ENCODE measurements at regions not wholly inside any gene's neighbourhood (a gene's known extent, or its start where the extent isn't known, plus 50 kb on each side); places are given as distances from the start of the nearest gene placed in this dataset.

DNA sequence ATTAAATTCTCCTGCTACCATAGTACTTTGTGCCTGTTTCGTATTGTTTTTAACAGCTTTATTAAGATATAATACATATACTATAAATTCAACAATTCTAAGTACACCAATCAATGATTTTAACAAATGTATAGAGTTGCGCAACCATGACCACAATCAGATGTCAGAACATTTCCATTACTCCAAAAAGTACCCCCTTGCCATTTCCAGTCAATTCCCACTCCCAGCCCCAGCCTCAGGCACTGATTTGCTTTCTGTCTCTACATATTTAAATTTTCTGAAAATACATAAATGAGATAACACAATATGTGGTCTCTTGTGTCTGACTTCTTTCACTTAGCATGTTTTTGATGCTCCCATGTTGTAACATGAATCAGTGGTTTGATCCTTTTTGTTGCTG lies 193.9 kb downstream of the FIGN start:
- no peak for DNase-seq (ENCODE audit: extremely low read depth, low read depth)

- DNase-seq (ENCODE audit: extremely low read depth, low read depth), result no peak
These were observed 194.3 kb downstream of the FIGN start for GRCh38 chr2:163541495-163541894.

- DNase-seq (ENCODE audit: extremely low read depth, low read depth), result no peak
These were observed 207.1 kb downstream of the FIGN start for GRCh38 chr2:163528640-163529217.

DNA sequence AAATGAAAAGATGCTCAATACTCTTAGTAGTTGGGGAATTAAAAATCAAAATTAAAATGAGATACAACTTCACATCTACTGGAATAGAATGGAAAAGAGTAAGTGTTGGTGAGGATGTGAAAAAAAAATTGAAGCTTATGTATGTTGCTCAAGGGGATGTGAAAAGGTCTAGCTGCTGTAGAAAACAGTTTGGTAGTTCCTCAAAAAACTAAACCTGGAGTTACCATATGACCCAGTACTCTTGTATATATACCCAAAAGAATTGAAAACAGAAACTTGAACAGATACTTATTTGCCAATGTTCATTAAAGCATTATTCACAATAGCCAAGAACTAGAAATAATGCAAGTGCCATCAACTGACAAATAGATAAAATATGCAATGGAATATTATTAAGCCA lies 208.4 kb downstream of the FIGN start:
- no peak for DNase-seq (ENCODE audit: extremely low read depth, low read depth)

GRCh38 chr2:163518762-163519161 lies 217.0 kb downstream of the FIGN start:
- DNase-seq (ENCODE audit: extremely low read depth, low read depth), result no peak

DNA sequence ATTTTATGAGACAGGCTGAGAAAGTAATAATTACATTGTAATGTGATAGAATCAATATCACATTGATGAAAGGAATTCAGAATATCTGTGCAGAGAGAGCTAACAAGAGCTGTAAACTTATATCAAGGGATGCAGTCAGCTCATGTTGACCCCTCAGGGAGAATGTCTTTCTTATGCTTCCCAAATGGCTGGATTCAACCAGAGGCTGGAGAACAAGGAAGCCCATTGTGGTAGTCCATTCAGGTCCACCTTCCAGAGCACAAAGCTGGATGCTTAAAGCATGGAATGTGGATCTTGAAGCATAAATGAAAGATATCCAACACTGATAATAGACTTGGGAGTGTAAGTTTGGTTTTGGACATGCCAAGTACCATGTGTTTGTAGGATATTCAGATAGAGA lies 220.0 kb downstream of the FIGN start:
- DNase-seq (ENCODE audit: extremely low read depth, low read depth), result no peak

- DNase-seq (ENCODE audit: extremely low read depth, low read depth), result no peak
These were observed 230.5 kb downstream of the FIGN start for GRCh38 chr2:163505281-163505680.

DNA sequence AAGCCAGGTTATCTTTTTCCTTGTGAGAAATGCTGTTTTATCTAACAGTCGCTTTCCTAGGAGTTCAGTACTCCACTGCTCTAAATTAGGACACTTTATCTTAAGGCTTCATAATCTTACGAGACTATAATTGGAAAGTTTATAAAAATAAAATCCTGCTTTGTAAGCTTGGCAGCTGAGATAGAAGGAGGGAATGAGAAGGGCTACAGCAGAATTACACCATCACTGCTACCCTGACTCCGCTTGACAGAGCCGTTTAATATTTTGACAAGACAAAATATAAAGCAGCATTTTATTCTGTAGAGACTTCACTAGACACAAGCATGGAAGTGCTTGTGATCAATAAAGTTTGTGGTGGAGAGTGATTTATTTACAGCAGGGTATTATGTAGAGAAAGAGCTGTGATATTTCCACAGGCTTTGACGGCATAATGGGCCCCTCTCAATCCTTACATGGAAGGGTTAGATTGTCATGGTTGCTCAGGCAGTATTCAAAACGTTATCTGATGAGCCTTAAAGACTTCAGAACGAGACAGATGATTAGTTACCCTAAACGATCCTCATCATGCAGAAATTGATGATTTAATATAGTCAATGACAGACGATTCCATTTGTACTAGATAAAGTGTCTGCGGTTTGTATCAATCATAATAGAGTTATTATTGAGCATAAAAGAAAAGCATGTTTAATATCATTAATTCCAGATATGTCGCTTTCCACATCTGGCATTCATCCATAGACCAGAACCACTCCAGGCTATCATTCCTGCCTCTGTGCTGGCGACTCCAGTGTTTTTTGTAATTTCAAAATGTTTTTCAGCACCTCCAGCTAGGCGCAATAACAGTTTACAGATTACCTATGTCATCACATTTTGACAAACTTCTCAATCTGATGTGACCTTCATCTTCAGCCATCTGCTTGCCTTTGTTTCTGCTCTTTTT lies 242.2 kb downstream of the FIGN start:
- DNase-seq (ENCODE audit: extremely low read depth, low read depth), result no peak

GRCh38 chr2:163491850-163492249 lies 244.0 kb downstream of the FIGN start:
- no peak for DNase-seq (ENCODE audit: extremely low read depth, low read depth)

- no peak for DNase-seq (ENCODE audit: extremely low read depth, low read depth)
These were observed 245.5 kb downstream of the FIGN start for GRCh38 chr2:163490281-163490680.

DNA sequence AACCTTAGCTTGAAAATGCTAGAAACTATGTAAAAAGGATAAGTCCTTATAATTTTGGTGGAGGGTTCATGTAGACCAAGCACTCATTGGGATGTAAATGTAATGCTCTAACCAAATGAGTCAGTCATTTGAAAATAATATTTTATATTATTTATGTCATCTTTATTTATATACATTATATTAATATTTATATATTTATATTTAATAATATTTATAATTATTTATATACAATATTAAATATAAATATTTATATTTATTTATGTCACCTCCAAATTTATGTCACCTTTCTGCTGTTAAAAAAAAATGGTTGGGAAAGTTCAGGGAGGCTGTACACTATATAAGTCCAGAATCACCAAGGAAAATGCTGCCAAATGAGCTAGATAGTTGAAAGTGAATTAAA lies 254.3 kb downstream of the FIGN start:
- no peak for DNase-seq (ENCODE audit: extremely low read depth, low read depth)

DNA sequence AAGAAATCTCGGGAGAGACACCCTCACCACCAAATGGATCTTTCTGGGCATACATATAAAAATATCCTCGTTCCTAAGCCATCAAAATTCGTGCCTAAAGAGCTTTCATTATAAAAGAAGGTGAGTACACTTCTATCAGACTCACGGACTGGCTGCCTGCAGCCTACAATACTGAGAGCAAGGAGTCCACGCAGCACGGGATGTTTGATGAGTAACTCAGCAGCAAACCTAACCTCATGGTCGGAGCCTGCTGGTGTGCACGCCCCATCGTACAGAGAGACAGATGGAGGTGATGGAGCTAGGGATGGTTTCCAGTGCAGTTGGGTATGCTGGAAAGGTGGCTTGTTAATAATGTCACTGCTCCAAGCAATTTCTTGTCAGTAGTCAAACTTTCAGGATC lies 256.2 kb downstream of the FIGN start:
- DNase-seq (ENCODE audit: extremely low read depth, low read depth), result no peak

DNA sequence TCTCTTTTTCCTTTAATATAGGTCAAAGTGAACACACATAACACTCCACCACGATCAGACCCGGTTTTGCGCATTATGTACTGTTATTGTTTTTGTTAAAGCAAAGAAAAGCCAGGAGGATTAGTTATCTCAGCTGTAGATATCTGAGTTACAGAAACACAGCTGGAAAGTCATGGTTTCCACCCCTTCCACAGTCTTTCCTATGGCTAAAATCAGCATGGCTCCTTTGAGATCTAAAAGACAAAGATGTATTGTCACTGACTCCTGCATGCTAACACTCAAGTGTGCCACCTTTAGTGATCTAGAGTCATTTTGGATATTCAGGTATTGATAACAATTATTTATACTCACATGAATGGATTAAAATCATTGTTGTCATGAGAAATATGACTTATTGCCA lies 260.0 kb downstream of the FIGN start:
- DNase-seq (ENCODE audit: extremely low read depth, low read depth), result no peak

DNA sequence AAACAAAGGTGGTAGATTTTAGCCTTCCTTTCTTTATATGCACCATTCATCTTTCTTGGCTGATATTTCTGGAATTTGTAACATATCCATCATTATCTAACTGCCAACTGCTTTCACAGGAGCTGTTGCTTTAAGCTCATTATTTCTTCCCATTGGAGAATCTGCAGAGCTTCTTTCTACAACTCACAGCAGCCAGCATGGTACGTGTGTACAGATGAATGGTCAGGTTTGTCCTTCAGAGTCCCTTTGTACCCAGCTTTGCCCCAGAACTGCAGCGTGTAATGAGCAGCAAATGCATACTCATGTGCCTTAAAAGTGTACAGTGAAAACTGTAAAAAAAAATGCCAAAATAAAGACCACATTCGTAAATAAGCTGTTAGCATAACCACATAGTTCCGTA lies 260.9 kb downstream of the FIGN start:
- DNase-seq (ENCODE audit: extremely low read depth, low read depth), result no peak

DNA sequence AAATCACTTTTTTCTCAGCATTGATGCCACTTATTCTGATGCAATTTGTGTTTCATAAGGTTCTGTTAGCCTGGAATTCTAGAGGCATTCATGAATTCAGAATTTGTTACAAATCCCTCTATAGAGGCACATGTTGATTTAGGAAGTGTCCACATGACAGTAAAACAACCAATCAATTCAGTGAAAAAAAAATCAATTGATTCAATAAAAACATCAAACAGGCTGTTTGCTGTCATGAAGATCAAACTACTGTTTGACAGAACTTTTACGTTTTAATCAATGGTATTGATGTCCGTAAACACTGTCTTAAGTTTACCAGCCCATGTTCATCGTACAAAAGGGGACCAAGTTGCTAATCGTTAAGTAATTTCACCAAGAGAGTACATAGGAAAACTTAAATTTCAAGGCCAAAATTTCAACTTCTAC lies 261.5 kb downstream of the FIGN start:
- DNase-seq (ENCODE audit: extremely low read depth, low read depth), result no peak

- peak; percentile 28 for DNase-seq (ENCODE audit: extremely low read depth, low read depth)
These were observed 263.9 kb downstream of the FIGN start for GRCh38 chr2:163471947-163472346.

DNA sequence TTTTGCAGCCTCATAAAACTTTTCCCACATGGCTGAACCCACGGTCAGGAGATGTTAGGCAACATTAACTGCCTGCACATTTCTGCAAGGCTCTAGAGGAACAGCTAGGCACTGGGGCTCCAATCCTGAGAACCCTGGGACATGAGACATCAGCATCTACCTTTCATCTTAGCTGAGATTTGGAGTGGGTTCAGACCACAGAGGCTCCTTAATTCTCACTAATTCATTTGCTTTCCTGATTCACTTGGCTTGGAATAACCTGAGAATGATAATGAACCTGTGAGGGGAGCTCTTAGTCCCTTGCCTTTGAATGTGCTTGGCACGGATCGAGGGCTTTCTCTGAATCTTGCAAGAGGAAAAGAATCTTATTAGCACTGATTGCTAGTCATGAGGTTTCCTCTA lies 266.2 kb downstream of the FIGN start:
- no peak for DNase-seq (ENCODE audit: extremely low read depth, low read depth)

DNA sequence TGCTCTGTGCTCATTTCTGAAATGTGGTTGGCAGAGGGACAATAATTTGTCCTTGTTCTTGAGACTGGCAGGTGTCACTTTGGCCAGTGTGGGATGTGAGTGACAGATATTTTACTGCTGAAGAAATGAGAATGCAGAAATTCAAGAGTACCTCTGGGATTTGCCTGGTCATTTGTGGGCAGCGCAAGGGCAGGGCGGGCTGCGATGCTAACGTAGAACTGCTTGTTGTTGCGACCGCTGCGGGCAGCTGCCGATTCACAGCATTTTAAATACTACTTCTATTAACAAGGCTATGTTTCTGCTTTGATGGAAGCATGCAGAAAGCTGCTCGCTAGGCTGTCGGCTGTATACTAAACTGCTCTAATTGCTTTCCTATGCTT lies 268.6 kb downstream of the FIGN start:
- DNase-seq (ENCODE audit: extremely low read depth, low read depth), result no peak

- no peak for DNase-seq (ENCODE audit: extremely low read depth, low read depth)
These were observed 269.2 kb downstream of the FIGN start for GRCh38 chr2:163466331-163467250.

DNA sequence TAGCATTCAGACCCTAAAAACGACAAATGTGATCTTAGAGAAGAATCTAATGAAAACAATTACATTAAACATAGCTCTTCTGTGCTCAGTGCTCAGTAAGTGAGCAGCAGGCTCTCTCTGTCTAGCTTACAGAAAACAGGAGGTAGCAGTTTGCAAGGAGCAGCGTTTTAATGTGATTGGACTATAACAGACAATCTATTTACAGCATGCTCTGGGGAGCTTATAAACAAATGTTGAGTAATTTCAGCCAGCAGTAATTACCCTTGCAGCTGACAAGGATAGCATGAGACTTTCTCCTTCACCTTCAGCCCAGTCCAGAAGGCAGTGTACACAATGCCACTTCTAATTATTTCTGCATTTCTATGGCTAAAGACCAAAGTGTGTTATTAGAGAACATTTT lies 270.4 kb downstream of the FIGN start:
- DNase-seq (ENCODE audit: extremely low read depth, low read depth), result no peak

GRCh38 chr2:163463411-163463810 lies 272.4 kb downstream of the FIGN start:
- no peak for DNase-seq (ENCODE audit: extremely low read depth, low read depth)
